A673 (cell line): ENCODE measurements at regions not wholly inside any gene's neighbourhood (a gene's known extent, or its start where the extent isn't known, plus 50 kb on each side); places are given as distances from the start of the nearest gene placed in this dataset.

ENCODE experiments used
- BruUV-seq: library from RNA; stranded (reverse); fragments of 400-500 nt; replicated peaks from 2 replicates; lab custom pipeline; 2021; lab: Mats Ljungman, UMichigan
- CTCF ChIA-PET: fragments of 300-600 bp; sonication (Branson Sonifier 250); formaldehyde crosslinking; loops from one replicate; lab custom pipeline; 2022; ENCODE audit warnings: antibody characterized with exemption; lab: Charles Lee
- POLR2A ChIA-PET: fragments of 300-600 bp; sonication (Branson Sonifier 250); formaldehyde crosslinking; loops from one replicate; lab custom pipeline; 2022; ENCODE audit warnings: antibody characterized with exemption; ENCODE audit not compliant: low non-redundant PET; lab: Charles Lee
- DNase-seq: peaks from one replicate; pipeline ENCODE4 v3.0.0-alpha.2; 2015; ENCODE audit warnings: low spot score
- H3K27ac ChIP-seq: fragments of 200-600 bp; sonication (generic); 2 replicates; pipeline ENCODE4 v1.5.1; 2016; ENCODE audit warnings: mixed run types, low read depth, mild to moderate bottlenecking, mixed read lengths, antibody characterized with exemption, low read length; ENCODE audit not compliant: poor library complexity, severe bottlenecking
- H3K27me3 ChIP-seq: fragments of 200-600 bp; sonication (generic); replicated peaks from 2 replicates; pipeline ENCODE4 v1.6.1; 2017; ENCODE audit warnings: mixed run types, low read depth, mild to moderate bottlenecking, mixed read lengths, antibody characterized with exemption, low read length; ENCODE audit not compliant: insufficient read depth, poor library complexity
- H3K36me3 ChIP-seq: fragments of 200-600 bp; sonication (generic); 2 replicates; pipeline ENCODE4 v1.6.1; 2016; ENCODE audit warnings: mixed run types, mild to moderate bottlenecking, mixed read lengths, antibody characterized with exemption, low read length; ENCODE audit not compliant: insufficient read depth, poor library complexity, severe bottlenecking
- H3K4me1 ChIP-seq: fragments of 200-600 bp; sonication (generic); 2 replicates; pipeline ENCODE4 v1.6.1; 2017; ENCODE audit warnings: mixed run types, mild to moderate bottlenecking, mixed read lengths, antibody characterized with exemption, low read length; ENCODE audit not compliant: insufficient read depth, poor library complexity, severe bottlenecking
- H3K4me3 ChIP-seq: fragments of 200-600 bp; sonication (generic); 2 replicates; pipeline ENCODE4 v1.5.1; 2016; ENCODE audit warnings: low read depth, mixed run types, mild to moderate bottlenecking, mixed read lengths, low read length; ENCODE audit not compliant: poor library complexity, severe bottlenecking
- H3K9me3 ChIP-seq: fragments of 200-600 bp; sonication (generic); 2 replicates; pipeline ENCODE4 v1.6.1; 2016; ENCODE audit warnings: mixed run types, low read depth, mild to moderate bottlenecking, mixed read lengths, antibody characterized with exemption, low read length; ENCODE audit not compliant: poor library complexity, severe bottlenecking
- CTCF ChIP-seq: fragments of 300-800, 200-600 bp; sonication (generic); conservative IDR thresholded peaks from 2 replicates; pipeline ENCODE4 v1.5.1; 2017; ENCODE audit warnings: low read depth, mild to moderate bottlenecking, antibody characterized with exemption, low read length, moderate library complexity, mixed read lengths
- EZH2 ChIP-seq: fragments of 200-600 bp; sonication (generic); IDR thresholded peaks from 2 replicates; pipeline ENCODE4 v1.6.1; 2017; ENCODE audit warnings: borderline replicate concordance, low read depth, mild to moderate bottlenecking, mixed read lengths, antibody characterized with exemption, low read length; ENCODE audit not compliant: poor library complexity, severe bottlenecking
- intact Hi-C: fragments of 100-400 bp; cut with micrococcal nuclease; formaldehyde crosslinking; loops from one replicate; pipeline ENCODE4 v1.10.0; 2022; ENCODE audit not compliant: unreplicated experiment

DNA sequence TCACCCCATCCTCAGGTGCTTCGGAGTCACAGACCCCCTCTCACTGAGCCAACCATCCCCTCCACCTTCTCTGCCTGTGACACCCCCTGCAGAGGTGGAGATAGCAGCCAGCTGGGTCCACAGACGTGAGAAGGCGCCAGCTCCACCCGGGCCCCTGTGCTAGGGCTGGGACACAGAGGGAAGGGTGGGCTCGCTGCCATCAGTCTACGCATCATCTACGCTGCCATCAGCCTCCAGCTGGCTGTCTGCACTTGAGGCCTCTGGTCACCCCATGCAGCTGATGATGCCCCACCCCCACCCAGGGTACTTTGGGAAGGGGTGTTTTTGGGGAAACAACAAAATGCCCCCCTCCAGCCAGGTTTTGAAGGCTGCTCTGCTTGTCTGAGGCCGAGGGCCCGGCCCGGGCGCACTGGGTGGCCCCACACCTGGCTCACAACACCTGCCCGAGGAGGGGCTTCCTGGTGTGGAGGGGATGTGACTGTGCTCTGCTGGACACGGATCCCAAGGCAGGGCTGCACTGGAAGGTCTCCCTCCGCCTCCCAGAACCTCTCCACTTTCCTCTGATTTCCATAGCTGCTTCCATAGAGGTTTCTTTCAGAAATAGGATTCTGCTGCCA, 163.4 kb upstream of the IQSEC1 start:
- H3K9me3 ChIP-seq = no peaks in the 10 kb centered on the region
- CTCF ChIA-PET = no interaction called here
- H3K36me3 ChIP-seq = no peaks in the 10 kb centered on the region
- no peak for DNase-seq
- peaks cover 19% of the 10 kb centered on the region for H3K4me1 ChIP-seq
- TF ChIP-seq CTCF (no peak), EZH2 (no peak)
- H3K27me3 ChIP-seq = no peaks in the 10 kb centered on the region
- no peak overlapping the region for H3K4me3 ChIP-seq
- no TSS peak for BruUV-seq
- intact Hi-C loops = no loop called here
- POLR2A ChIA-PET = no interaction called here
- H3K27ac ChIP-seq = no peak overlapping the region

DNA sequence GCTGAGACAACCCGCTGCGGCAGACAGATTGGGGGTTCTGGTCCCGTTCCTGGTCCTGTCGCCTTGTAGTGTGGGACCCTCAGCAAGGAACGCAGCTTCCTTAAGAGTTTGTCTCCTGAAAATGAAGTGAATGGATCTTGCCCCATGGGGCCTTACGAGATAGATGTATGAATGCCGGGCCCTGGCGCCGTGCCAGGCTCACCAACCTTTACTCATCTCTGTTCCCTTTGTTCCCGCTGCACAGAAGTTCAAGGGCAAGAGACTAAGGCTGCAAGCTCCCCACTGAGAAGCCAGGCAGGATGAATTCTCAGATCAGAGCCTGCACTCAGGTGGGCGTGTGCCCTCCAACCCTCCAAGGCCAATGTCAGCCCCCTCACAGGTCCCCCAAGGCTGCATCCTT, 162.7 kb upstream of the IQSEC1 start:
- peaks cover 19% of the 10 kb centered on the region for H3K4me1 ChIP-seq
- H3K27ac ChIP-seq = no peak overlapping the region
- TF ChIP-seq CTCF = no peak
- TF ChIP-seq EZH2 = no peak
- H3K4me3 ChIP-seq = no peak overlapping the region
- ChIA-PET POLR2A (no interaction called here), CTCF (no interaction called here)
- H3K9me3 ChIP-seq = no peaks in the 10 kb centered on the region
- no peaks in the 10 kb centered on the region for H3K27me3 ChIP-seq
- intact Hi-C loops = no loop called here
- H3K36me3 ChIP-seq = no peaks in the 10 kb centered on the region
- peak; percentile 22 for DNase-seq
- no TSS peak for BruUV-seq

DNA sequence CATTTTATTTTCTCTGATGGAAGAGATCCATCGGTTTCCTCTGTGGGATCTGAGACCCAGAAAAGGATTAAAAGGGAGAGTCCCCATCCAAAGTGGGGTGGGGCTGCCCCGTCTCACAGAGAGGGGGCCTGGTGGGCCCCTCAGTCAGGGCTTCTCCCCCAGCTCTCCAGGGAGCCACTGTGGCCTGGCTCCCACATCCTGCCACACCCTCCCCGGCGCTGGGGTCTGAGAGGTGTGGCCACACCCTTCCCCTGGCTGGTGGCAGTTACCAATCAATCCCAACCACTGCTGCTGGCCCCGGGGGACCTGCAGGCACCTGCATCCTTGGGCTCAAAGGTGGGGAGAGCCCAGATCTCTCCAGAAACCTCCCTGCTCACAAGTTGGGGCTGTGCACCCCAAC, 161.8 kb upstream of the IQSEC1 start:
- no peaks in the 10 kb centered on the region for H3K36me3 ChIP-seq
- H3K27ac ChIP-seq = no peak overlapping the region
- ChIA-PET POLR2A (no interaction called here), CTCF (no interaction called here)
- DNase-seq = no peak
- H3K4me1 ChIP-seq = peaks cover 19% of the 10 kb centered on the region
- H3K27me3 ChIP-seq = no peaks in the 10 kb centered on the region
- H3K9me3 ChIP-seq = no peaks in the 10 kb centered on the region
- no TSS peak for BruUV-seq
- no peak overlapping the region for H3K4me3 ChIP-seq
- TF ChIP-seq EZH2 = no peak
- TF ChIP-seq CTCF = no peak
- intact Hi-C loops = no loop called here
